ENCODE measurements at regions not wholly inside any gene's neighbourhood (a gene's known extent, or its start where the extent isn't known, plus 50 kb on each side); places are given as distances from the start of the nearest gene placed in this dataset.

GRCh38 chr10:62885684-62886461, 69.7 kb upstream of the EGR2 start:
- H3K4me3 ChIP-seq (ENCODE audit: low read depth, low read length) = no peak overlapping the region

- H3K4me3 ChIP-seq (ENCODE audit: low read depth, low read length) = no peak overlapping the region
Observed at GRCh38 chr10:62880162-62880561, 64.0 kb upstream of the EGR2 start.

DNA sequence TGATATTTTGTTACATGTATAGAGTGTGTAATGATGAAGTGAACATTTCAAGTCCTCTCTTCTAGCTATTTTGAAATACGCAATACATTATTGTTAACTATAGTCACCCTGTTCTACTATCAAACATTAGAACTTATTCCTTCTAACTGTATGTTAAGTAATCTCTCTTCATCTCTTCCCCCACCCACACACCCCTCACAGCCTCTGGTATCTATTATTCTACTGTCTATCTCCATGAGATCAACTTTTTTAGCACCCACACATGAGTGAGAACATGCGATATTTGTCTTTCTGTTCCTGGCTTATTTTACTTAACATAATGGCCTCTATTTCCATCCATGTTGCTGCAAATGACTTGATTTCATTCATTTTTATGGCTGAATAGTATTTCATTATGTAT, 57.7 kb upstream of the EGR2 start:
- no peak overlapping the region for H3K4me3 ChIP-seq (ENCODE audit: low read depth, low read length)

- H3K4me3 ChIP-seq (ENCODE audit: low read depth, low read length) = no peak overlapping the region
Observed at GRCh38 chr10:62870866-62871265, 54.7 kb upstream of the EGR2 start.

DNA sequence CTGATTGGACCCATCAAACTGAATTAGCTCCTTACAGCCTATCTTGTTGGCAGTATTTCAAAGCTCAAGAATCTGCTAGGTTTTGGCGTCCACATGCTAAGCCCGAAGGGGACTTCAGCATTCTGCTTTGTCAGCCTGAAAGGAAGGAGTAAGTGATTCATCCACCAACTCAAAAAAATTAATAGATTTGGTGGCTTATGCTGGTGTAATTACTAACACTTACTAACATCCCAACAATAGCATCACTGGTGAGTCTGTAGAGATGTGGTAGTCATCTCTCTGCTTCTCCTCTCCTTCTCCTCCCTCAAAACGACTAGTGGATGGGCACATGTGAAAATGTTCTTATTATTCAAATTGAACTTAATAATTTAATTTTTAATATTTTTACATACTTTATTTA, 53.8 kb upstream of the EGR2 start:
- no peak overlapping the region for H3K4me3 ChIP-seq (ENCODE audit: low read depth, low read length)

- no peak overlapping the region for H3K4me3 ChIP-seq (ENCODE audit: low read depth, low read length)
Observed at GRCh38 chr10:62866941-62867340, 50.8 kb upstream of the EGR2 start.

GRCh38 chr10:62866451-62866850, 50.3 kb upstream of the EGR2 start:
- no peak overlapping the region for H3K4me3 ChIP-seq (ENCODE audit: low read depth, low read length)

All from iPS-11a (cell line).